ENCODE measurements at regions not wholly inside any gene's neighbourhood (a gene's known extent, or its start where the extent isn't known, plus 50 kb on each side); places are given as distances from the start of the nearest gene placed in this dataset.
A peak's percentile ranks its signal among the peaks of the same experiment; 100 is the strongest.

DNA sequence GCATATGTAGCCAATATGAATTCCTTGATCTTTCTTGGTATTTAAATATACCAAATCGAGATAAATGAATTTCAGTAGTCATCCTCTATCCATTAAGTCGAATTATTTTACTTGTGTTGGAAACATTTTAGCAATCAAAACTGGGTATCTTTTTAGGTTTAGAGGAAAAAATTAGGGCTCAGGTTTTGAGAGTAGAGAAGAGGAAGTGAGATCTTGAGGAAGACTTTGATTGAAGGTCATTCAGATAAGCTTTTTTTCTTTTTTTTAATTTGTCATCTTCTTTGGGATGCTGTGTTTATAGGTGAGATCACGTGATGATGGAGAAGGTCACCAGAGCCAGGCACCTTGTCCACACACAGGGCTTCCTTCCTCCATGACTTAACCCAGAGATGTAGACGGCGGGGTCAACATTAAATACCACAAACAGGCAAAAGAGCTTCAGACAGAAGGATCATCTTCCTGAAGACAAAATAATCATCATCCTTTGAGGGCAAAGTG, 750.1 kb downstream of the RNF144A start:
- Histone ChIP-seq H3K4me2 (ENCODE audit: low read length) (no peak overlapping the region), H3K9ac (no peak overlapping the region), H3K4me1 (no peaks in the 10 kb centered on the region), H3K27me3 (ENCODE audit: control insufficient read depth, insufficient read depth, low read length) (no peaks in the 10 kb centered on the region), H2AFZ (no peak overlapping the region), H3K79me2 (no peaks in the 10 kb centered on the region), H3K27ac (no peak overlapping the region), H3K36me3 (ENCODE audit: control insufficient read depth, insufficient read depth, low read length) (no peaks in the 10 kb centered on the region), H3K9me3 (ENCODE audit: control insufficient read depth, low read length) (no peaks in the 10 kb centered on the region), H3K4me3 (ENCODE audit: low read depth, low read length) (no peak overlapping the region)
- TF ChIP-seq, protein P1, sequence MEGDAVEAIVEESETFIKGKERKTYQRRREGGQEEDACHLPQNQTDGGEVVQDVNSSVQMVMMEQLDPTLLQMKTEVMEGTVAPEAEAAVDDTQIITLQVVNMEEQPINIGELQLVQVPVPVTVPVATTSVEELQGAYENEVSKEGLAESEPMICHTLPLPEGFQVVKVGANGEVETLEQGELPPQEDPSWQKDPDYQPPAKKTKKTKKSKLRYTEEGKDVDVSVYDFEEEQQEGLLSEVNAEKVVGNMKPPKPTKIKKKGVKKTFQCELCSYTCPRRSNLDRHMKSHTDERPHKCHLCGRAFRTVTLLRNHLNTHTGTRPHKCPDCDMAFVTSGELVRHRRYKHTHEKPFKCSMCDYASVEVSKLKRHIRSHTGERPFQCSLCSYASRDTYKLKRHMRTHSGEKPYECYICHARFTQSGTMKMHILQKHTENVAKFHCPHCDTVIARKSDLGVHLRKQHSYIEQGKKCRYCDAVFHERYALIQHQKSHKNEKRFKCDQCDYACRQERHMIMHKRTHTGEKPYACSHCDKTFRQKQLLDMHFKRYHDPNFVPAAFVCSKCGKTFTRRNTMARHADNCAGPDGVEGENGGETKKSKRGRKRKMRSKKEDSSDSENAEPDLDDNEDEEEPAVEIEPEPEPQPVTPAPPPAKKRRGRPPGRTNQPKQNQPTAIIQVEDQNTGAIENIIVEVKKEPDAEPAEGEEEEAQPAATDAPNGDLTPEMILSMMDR (IDR thresholded peaks at IDR 0.05): no peak

DNA sequence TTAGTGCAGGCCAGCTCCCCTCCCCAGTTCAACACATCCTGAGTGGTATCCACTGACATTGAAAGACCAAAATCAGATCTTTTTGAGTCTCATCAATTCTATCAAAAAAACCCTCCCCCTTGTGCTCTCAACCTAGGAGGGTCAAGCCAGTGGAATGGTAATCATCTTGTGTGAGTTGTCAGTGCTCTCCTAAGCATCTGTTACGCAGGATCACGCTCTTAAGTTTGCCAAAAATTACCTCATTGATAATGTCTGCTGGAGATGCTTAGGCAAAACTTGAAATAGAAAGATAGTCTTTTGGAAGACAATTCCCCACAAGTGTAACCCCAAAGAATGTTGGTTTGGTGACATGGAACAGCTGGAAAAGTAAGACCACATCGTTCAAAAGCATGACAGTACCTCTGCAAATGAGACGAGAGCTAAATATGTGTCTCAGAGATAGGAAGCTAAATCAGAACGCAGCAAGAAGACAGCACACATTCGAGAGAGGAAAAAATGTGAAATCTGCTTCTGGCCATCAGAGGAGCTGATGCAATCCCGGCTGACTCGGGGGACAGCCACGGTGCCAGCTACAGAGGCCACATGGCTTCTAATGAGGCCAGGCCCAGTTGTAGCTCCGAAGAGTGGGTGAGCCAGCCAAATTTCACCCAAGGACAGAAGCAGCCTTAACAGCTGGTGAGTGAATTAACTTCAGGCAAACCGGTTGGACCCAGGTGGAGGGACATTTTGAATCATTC, 753.9 kb downstream of the RNF144A start:
- Histone ChIP-seq H3K27me3 (ENCODE audit: control insufficient read depth, insufficient read depth, low read length) (no peaks in the 10 kb centered on the region), H3K79me2 (no peaks in the 10 kb centered on the region), H3K4me2 (ENCODE audit: low read length) (no peak overlapping the region), H3K9me3 (ENCODE audit: control insufficient read depth, low read length) (no peaks in the 10 kb centered on the region), H3K4me3 (ENCODE audit: low read depth, low read length) (no peak overlapping the region), H3K4me1 (no peaks in the 10 kb centered on the region), H2AFZ (no peak overlapping the region), H3K9ac (no peak overlapping the region), H3K36me3 (ENCODE audit: control insufficient read depth, insufficient read depth, low read length) (no peaks in the 10 kb centered on the region), H3K27ac (no peak overlapping the region)
- TF ChIP-seq, protein P1 (IDR thresholded peaks at IDR 0.05): no peak

DNA sequence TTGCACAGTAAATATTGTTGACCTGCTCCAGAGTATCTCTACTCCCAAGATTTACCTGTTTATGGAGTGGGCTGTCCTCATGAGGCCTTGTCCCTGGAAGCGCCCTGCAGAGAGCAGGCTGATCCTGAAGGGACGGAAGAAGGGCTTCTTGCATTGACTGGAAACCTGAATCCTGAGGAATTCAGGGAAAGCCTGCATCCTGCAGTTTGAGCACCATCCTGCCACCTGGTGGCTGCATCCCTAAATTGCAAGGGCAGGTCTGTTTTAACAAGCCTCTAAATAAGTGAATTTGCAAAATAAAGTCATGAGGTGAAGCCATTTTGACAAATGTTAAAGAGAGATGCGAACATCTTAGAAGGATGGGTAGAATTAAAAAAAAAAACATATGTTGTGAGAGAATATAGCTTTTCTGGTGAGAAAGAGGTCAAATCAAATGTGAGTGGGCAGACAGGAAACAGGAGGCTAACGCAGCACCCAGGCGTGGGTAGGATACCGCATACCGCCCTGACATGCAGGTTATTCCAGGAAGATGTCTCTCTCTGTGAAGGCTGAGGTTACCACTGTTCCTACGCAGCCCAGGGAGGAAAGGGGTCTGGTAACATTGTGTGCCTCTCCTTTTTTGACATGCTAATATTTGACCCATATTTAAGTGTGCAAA, 754.9 kb downstream of the RNF144A start:
- Histone ChIP-seq H3K4me2 (ENCODE audit: low read length) (no peak overlapping the region), H3K4me1 (no peaks in the 10 kb centered on the region), H2AFZ (no peak overlapping the region), H3K9me3 (ENCODE audit: control insufficient read depth, low read length) (no peaks in the 10 kb centered on the region), H3K27ac (no peak overlapping the region), H3K36me3 (ENCODE audit: control insufficient read depth, insufficient read depth, low read length) (no peaks in the 10 kb centered on the region), H3K4me3 (ENCODE audit: low read depth, low read length) (no peak overlapping the region), H3K9ac (no peak overlapping the region), H3K79me2 (no peaks in the 10 kb centered on the region), H3K27me3 (ENCODE audit: control insufficient read depth, insufficient read depth, low read length) (no peaks in the 10 kb centered on the region)
- TF ChIP-seq, protein P1 (IDR thresholded peaks at IDR 0.05): peak; percentile 63

DNA sequence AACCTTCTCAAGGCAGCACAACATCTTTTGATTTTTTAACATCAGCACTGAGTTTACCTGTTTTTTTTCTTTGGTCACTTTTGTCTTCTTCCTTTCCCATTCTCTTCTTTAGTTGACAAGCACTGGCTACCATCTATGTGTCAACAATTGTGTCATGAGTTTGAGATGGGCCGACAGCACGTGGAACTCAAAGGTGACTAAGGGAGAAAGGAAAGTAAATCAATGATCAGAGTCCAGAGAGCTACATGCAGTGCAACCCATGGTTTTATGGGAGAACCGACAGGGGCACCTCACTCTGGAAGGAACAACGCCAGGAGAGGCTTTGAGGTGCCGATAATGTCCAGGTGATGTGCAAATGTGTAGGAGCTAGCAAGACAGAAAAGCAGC, 755.5 kb downstream of the RNF144A start:
- no peak overlapping the region for H2AFZ ChIP-seq
- H3K36me3 ChIP-seq (ENCODE audit: control insufficient read depth, insufficient read depth, low read length): no peaks in the 10 kb centered on the region
- no peaks in the 10 kb centered on the region for H3K27me3 ChIP-seq (ENCODE audit: control insufficient read depth, insufficient read depth, low read length)
- no peaks in the 10 kb centered on the region for H3K4me1 ChIP-seq
- no peak overlapping the region for H3K27ac ChIP-seq
- H3K79me2 ChIP-seq: no peaks in the 10 kb centered on the region
- TF ChIP-seq, protein P1 (IDR thresholded peaks at IDR 0.05): no peak
- H3K9me3 ChIP-seq (ENCODE audit: control insufficient read depth, low read length): no peaks in the 10 kb centered on the region
- H3K4me2 ChIP-seq (ENCODE audit: low read length): no peak overlapping the region
- H3K9ac ChIP-seq: no peak overlapping the region
- H3K4me3 ChIP-seq (ENCODE audit: low read depth, low read length): no peak overlapping the region

All from parathyroid adenoma (tissue), 2 donors.